ENCODE measurements at regions not wholly inside any gene's neighbourhood (a gene's known extent, or its start where the extent isn't known, plus 50 kb on each side); places are given as distances from the start of the nearest gene placed in this dataset.
A peak's percentile ranks its signal among the peaks of the same experiment; 100 is the strongest.
"Not testable (repeated sequence)": the region's sequence is repeated elsewhere in the genome, so short reads cannot be mapped to it uniquely, and the experiment has no call there.

DNA sequence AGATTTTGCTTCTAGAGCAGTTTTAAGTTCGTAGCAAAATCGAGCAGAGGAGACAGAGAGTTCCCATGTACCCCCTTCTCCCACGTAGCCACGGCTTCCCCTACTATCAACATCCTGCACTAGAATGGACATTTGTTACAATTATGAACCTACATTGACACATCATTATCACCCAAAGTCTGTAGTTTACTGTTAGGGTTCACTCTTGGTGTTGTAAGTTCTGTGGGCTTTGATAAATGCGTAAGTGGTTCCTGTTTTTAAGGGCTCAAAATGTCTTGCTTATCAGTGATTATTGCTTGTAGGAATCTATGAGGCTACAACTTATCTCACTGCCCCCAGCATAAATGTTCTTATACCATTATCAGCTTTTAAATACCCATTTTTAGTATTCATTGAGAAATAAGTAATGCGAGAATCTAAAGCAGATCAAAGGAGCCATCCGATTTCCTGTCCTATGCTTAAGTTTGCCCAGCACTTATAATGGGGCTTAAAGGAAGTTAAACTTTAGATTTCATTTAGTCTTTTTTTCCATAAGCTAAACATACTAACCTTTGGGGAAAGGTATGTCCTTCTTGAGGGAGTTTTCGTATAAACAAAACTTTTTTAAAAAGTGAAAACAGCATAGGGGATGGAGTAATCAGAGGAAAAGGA is 118.7 kb downstream of the HAUS1 start:
- H3K4me3 ChIP-seq (ENCODE audit: low read depth, low read length): no peak overlapping the region
- DNase-seq (ENCODE audit: low read depth) (no peak), FAIRE-seq (no peak)
- no peaks in the 10 kb centered on the region for H3K27me3 ChIP-seq (ENCODE audit: control insufficient read depth, insufficient read depth, low read length)
- no peaks in the 10 kb centered on the region for H3K36me3 ChIP-seq (ENCODE audit: control insufficient read depth, insufficient read depth, low read length)
- TF ChIP-seq, protein P1, sequence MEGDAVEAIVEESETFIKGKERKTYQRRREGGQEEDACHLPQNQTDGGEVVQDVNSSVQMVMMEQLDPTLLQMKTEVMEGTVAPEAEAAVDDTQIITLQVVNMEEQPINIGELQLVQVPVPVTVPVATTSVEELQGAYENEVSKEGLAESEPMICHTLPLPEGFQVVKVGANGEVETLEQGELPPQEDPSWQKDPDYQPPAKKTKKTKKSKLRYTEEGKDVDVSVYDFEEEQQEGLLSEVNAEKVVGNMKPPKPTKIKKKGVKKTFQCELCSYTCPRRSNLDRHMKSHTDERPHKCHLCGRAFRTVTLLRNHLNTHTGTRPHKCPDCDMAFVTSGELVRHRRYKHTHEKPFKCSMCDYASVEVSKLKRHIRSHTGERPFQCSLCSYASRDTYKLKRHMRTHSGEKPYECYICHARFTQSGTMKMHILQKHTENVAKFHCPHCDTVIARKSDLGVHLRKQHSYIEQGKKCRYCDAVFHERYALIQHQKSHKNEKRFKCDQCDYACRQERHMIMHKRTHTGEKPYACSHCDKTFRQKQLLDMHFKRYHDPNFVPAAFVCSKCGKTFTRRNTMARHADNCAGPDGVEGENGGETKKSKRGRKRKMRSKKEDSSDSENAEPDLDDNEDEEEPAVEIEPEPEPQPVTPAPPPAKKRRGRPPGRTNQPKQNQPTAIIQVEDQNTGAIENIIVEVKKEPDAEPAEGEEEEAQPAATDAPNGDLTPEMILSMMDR (IDR thresholded peaks at IDR 0.05; ENCODE audit: insufficient read depth, low read length, severe bottlenecking): no peak

DNA sequence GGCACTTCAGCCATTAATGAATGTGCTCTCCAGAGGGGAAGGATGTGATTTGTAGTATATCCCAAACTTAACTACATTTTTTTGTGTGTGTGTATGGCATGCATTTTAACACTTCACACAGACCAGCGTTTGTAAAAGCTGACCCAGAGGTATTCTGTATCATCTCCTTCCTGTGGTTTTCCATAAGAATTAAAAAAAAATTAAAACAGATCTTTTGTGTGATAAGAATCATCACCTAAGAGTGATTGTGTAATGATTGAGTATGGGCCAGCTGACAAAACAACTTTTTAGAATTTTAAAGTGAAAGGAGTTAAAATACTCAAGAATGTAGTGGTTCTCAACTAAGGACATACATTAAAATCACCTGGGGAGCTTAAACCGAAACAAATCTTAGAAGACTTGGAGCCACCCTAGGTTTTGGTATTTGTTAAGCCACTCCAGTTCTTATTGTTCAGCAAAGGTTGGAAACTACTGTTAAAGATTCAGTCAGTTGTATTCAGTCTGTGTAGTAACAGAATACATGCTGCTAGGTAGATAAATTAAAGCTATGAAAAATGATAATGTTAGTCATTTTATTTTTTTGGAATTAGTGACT is 120.1 kb downstream of the HAUS1 start:
- no peaks in the 10 kb centered on the region for H3K27me3 ChIP-seq (ENCODE audit: control insufficient read depth, insufficient read depth, low read length)
- FAIRE-seq (no peak), DNase-seq (ENCODE audit: low read depth) (peak; percentile 12)
- no peak overlapping the region for H3K4me3 ChIP-seq (ENCODE audit: low read depth, low read length)
- H3K36me3 ChIP-seq (ENCODE audit: control insufficient read depth, insufficient read depth, low read length): no peaks in the 10 kb centered on the region
- TF ChIP-seq, protein P1 (IDR thresholded peaks at IDR 0.05; ENCODE audit: insufficient read depth, low read length, severe bottlenecking): no peak

DNA sequence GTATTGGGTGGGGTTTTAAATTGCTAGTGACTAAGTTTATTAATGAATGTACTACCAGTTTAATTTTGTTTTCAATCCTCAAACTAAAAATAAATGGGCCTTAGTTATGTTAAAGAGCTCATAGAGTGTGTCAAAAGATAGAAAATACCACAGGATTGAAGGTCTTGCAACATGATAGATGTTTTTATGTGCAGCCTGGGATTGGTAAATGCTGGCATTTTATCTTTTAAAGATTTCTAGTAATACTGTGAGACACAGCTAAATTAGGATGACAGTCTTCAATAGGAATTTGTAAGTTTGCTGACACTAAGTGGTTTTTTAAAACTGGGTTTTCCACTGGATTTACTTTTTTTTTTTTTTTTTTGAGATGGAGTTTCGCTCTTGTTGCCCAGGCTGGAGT is 122.3 kb downstream of the HAUS1 start:
- TF ChIP-seq, protein P1 (IDR thresholded peaks at IDR 0.05; ENCODE audit: insufficient read depth, low read length, severe bottlenecking): no peak
- FAIRE-seq: no peak
- no peak for DNase-seq (ENCODE audit: low read depth)
- no peaks in the 10 kb centered on the region for H3K27me3 ChIP-seq (ENCODE audit: control insufficient read depth, insufficient read depth, low read length)
- no peaks in the 10 kb centered on the region for H3K36me3 ChIP-seq (ENCODE audit: control insufficient read depth, insufficient read depth, low read length)
- no peak overlapping the region for H3K4me3 ChIP-seq (ENCODE audit: low read depth, low read length)

DNA sequence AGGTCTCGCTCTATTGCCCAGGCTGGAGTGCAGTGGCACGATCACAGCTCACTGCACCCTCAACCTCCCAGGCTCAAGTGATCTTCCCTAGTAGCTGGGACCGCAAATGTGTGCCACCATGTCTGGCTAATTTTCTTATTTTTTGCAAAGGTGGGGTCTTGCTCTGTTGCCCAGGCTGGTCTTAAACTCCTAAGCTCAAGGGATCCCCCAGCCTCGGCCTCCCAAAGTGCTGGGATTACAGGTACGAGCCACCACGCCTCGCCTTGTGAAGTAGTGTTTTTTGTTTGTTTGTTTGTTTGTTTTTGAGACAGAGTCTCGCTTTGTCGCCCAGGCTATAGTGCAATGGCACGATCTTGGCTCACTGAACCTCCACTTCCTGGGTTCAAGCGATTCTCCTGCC is 125.5 kb downstream of the HAUS1 start:
- not testable (repeated sequence) for H3K36me3 ChIP-seq (ENCODE audit: control insufficient read depth, insufficient read depth, low read length); H3K4me3 ChIP-seq (ENCODE audit: low read depth, low read length); DNase-seq (ENCODE audit: low read depth); H3K27me3 ChIP-seq (ENCODE audit: control insufficient read depth, insufficient read depth, low read length); FAIRE-seq

GRCh38 chr18:46236156-46236555 is 132.0 kb downstream of the HAUS1 start:
- no peaks in the 10 kb centered on the region for H3K27me3 ChIP-seq (ENCODE audit: control insufficient read depth, insufficient read depth, low read length)
- H3K4me3 ChIP-seq (ENCODE audit: low read depth, low read length): no peak overlapping the region
- FAIRE-seq (no peak), DNase-seq (ENCODE audit: low read depth) (no peak)
- TF ChIP-seq, protein P1 (IDR thresholded peaks at IDR 0.05; ENCODE audit: insufficient read depth, low read length, severe bottlenecking): no peak
- no peaks in the 10 kb centered on the region for H3K36me3 ChIP-seq (ENCODE audit: control insufficient read depth, insufficient read depth, low read length)

GRCh38 chr18:46237891-46238290 is 133.7 kb downstream of the HAUS1 start:
- no peak overlapping the region for H3K4me3 ChIP-seq (ENCODE audit: low read depth, low read length)
- FAIRE-seq: no peak
- TF ChIP-seq, protein P1 (IDR thresholded peaks at IDR 0.05; ENCODE audit: insufficient read depth, low read length, severe bottlenecking): no peak
- DNase-seq (ENCODE audit: low read depth): peak; percentile 95
- no peaks in the 10 kb centered on the region for H3K27me3 ChIP-seq (ENCODE audit: control insufficient read depth, insufficient read depth, low read length)
- H3K36me3 ChIP-seq (ENCODE audit: control insufficient read depth, insufficient read depth, low read length): no peaks in the 10 kb centered on the region
